Coronary artery (tissue), 2 donors: ENCODE measurements at regions not wholly inside any gene's neighbourhood (a gene's known extent, or its start where the extent isn't known, plus 50 kb on each side); places are given as distances from the start of the nearest gene placed in this dataset.

ENCODE experiments used
- DNase-seq: peaks from one replicate; pipeline ENCODE4 v3.0.0-alpha.2; 2017; ENCODE audit warnings: low spot score
- H3K27ac ChIP-seq, 2 donors: fragments of 200-600 bp; sonication (generic); one replicate each; pipeline ENCODE4 v1.5.1; 2016 to 2019
- H3K4me3 ChIP-seq: fragments of 200-600 bp; sonication (generic); 2 replicates; pipeline ENCODE4 v1.5.1; 2016; ENCODE audit warnings: mild to moderate bottlenecking, moderate library complexity
- TF ChIP-seq, protein P1 (sequence below): fragments of 200-600 bp; sonication (generic); IDR thresholded peaks from one replicate; pipeline ENCODE4 v1.5.1; 2019; ENCODE audit warnings: antibody characterized with exemption

DNA sequence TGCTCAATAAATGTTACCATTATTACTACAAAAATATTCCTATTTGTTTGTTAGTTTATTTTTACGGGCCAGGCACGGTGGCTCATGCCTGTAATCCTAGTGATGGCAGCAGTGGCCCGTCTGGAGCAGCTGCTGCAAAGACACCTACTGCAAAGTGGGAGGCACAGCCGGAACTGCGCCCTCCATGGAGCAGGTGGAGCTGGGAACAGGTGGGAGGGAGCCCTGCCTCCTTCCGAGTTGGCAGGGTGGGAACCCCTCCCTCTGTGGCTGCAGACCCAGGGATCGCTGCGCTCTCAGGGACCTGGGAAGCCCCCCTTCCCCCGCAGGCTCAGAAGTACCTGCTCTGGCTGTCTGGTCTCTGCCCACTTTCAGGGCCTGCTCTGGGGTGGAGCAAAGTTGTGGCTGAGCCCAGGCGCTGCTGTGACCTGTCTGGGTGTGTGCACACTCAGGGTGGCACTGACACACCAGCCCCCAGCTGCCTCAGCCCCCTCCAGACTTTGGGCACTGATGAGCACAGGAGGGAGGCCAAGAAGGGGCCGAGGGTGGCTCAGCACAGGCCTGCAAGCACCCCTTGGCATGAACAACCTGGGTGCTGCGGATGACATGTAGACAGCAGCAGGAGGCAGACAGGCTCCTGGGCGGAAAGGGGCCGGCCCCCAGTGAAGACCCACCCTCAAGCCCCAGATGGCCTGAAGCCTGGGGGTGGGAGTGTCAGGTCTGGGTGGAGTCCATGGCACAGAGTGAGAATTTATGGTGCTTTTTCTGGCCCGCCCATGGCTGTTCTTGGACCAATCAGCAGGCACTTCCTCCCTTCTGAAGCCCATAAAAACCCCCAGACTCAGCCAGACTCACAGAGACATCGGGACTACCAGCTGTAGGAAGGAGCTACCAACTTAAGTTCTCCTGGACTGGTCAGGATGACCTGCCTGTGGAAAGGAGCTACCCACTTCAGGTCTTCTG is 103.7 kb upstream of the CLMP start:
- DNase-seq = no peak
- TF ChIP-seq, protein P1, sequence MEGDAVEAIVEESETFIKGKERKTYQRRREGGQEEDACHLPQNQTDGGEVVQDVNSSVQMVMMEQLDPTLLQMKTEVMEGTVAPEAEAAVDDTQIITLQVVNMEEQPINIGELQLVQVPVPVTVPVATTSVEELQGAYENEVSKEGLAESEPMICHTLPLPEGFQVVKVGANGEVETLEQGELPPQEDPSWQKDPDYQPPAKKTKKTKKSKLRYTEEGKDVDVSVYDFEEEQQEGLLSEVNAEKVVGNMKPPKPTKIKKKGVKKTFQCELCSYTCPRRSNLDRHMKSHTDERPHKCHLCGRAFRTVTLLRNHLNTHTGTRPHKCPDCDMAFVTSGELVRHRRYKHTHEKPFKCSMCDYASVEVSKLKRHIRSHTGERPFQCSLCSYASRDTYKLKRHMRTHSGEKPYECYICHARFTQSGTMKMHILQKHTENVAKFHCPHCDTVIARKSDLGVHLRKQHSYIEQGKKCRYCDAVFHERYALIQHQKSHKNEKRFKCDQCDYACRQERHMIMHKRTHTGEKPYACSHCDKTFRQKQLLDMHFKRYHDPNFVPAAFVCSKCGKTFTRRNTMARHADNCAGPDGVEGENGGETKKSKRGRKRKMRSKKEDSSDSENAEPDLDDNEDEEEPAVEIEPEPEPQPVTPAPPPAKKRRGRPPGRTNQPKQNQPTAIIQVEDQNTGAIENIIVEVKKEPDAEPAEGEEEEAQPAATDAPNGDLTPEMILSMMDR = no peak
- Histone ChIP-seq H3K27ac (no peak overlapping the region), H3K4me3 (no peak overlapping the region)

- DNase-seq = no peak
- H3K4me3 ChIP-seq = no peak overlapping the region
- H3K27ac ChIP-seq = no peak overlapping the region
- TF ChIP-seq, protein P1 = no peak
Measured at GRCh38 chr11:123292647-123293046, 97.6 kb upstream of the CLMP start.

DNA sequence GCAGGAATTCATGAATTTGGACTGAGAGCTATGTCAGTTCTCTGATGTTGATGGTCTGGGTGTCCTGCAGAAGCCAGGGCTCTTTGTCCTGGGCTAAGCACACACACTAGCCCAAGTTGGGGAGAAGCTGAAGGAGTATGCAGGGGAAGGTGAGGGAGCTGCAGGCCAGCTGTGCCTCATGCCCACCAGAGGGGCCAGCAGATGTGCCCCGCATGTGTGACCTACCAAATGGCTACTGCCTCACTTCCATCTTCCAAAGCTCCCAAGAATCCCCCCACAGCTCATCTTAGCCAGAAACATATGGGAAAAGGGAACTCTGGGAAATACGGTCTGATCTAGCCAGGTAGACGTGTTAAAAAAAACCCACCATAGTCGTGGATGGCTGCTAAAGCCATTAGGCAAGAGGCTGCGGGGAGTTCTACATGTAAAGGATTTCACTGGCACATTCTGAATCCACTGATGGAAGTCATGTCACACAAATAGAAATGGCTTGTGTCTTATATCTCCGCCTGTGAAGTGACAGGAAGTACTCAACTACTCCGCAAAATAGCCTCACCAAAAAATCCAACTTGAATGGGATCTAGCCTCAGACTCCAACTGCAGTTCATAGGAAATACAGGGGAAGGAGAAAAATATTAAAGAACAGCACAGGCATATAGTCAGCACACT is 96.3 kb upstream of the CLMP start:
- TF ChIP-seq, protein P1 = no peak
- no peak for DNase-seq
- Histone ChIP-seq H3K4me3 (no peak overlapping the region), H3K27ac (no peak overlapping the region)

DNA sequence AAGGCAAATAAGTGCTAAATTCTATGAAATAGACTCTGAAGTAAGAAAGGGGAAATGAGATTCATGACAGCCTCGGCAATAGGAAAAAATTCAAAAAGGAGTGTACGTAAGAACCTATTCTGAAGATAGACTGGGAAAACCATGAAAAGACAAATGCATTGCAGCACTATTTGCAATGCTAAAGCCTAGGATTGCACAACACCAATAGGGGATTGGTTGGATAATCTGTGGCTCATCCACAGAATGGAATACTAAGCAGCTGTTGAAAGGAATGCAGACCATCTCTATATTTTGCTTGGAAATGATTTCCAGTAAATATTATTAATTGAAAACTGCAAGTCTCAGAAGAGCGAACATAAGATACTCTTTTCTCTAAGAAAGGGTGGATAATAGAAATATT is 91.7 kb upstream of the CLMP start:
- no peak overlapping the region for H3K27ac ChIP-seq
- no peak overlapping the region for H3K4me3 ChIP-seq
- DNase-seq = no peak
- TF ChIP-seq, protein P1 = no peak

DNA sequence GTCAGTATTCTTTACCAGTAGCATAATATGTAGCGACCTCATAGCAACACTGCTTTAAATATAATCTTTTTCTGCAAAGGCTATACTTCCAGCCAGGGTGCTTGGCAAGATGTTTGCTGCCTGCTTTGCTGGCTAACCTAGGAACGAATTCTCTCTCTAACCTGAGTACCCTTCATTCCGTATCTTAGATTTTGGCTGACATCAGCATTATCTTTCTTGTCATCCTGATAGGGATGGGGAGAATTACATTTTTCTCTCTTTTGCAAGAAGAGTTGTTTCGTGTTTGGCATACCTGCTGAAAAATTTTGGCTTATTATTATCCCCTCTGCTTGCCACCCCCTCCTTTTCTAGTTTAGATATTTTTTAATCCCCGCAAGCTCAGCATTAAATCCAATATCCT is 91.2 kb upstream of the CLMP start:
- TF ChIP-seq, protein P1 = no peak
- H3K4me3 ChIP-seq = no peak overlapping the region
- no peak for DNase-seq
- no peak overlapping the region for H3K27ac ChIP-seq

DNA sequence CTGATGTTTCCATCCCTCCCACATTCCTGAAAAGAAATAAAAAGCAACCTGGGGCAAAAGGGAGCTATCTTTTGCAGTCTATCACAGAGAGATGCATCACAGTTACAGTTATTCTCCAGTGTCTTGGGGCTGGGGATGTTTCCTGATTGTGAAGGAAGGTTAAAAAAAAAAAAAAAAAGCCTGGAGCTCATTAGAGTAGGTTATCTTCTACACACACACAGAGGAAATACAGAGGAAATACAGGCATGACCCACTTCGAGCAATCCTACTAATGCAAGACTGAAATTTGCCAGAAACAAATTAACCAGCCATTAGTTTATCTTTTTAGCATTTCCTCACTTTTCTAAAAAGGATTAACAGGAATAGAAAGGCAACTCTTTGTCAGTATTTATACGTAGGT is 89.4 kb upstream of the CLMP start:
- no peak overlapping the region for H3K4me3 ChIP-seq
- no peak overlapping the region for H3K27ac ChIP-seq
- TF ChIP-seq, protein P1 = no peak
- no peak for DNase-seq

DNA sequence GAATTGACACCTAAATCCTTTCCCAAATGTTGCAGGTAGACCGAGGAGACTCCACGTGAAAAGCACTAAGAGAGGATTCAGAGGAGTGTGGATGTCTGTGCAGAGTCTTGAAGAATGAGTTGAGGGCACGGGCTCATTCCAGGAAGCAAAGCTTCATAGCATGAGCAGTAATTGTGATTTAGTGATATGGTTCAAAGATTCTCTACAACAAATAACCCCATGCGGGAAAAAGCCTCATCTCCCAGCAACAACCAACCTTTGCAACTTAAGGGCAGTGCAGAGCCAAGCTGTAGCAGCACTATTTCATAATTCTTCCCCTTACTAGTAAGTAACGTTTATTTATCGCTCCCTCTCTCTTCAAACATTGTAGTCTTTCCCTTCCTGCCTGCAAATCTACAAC is 87.5 kb upstream of the CLMP start:
- H3K4me3 ChIP-seq = no peak overlapping the region
- H3K27ac ChIP-seq = no peak overlapping the region
- DNase-seq = no peak
- TF ChIP-seq, protein P1 = no peak
